HFF-Myc (cell line): ENCODE measurements at regions not wholly inside any gene's neighbourhood (a gene's known extent, or its start where the extent isn't known, plus 50 kb on each side); places are given as distances from the start of the nearest gene placed in this dataset.

ENCODE experiments used
- DNase-seq: peaks from one replicate; pipeline ENCODE4 v3.0.0-alpha.2; 2011; ENCODE audit warnings: low read depth; ENCODE audit errors: extremely low read depth
- H3K4me3 ChIP-seq: replicated peaks from 2 replicates; pipeline ENCODE4 v1.5.1; 2011; ENCODE audit warnings: low read depth, mild to moderate bottlenecking, control low read depth, low read length
- CTCF ChIP-seq: IDR thresholded peaks from 2 replicates; pipeline ENCODE4 v1.5.1; 2012; ENCODE audit warnings: mild to moderate bottlenecking, low read depth, low read length, control low read depth; ENCODE audit errors: missing control alignments

- DNase-seq: no peak
- no peak for TF ChIP-seq CTCF
Measured at GRCh38 chr13:42709276-42709675, 72.1 kb upstream of the FAM216B start.

GRCh38 chr13:42715909-42716308 lies 65.5 kb upstream of the FAM216B start:
- no peak overlapping the region for H3K4me3 ChIP-seq
- no peak for DNase-seq
- TF ChIP-seq CTCF: no peak

More at GRCh38 chr13:42709276-42709675, 72.1 kb upstream of the FAM216B start:
- H3K4me3 ChIP-seq: no peak overlapping the region

GRCh38 chr13:42717176-42717575 lies 64.2 kb upstream of the FAM216B start:
- DNase-seq: no peak
- no peak overlapping the region for H3K4me3 ChIP-seq
- TF ChIP-seq CTCF: no peak

GRCh38 chr13:42720113-42720857 lies 61.1 kb upstream of the FAM216B start:
- no peak overlapping the region for H3K4me3 ChIP-seq
- TF ChIP-seq CTCF: no peak
- peak; percentile 82 for DNase-seq

GRCh38 chr13:42720858-42721219 lies 60.5 kb upstream of the FAM216B start:
- no peak for TF ChIP-seq CTCF
- no peak for DNase-seq

GRCh38 chr13:42722883-42723539 lies 58.4 kb upstream of the FAM216B start:
- TF ChIP-seq CTCF: no peak
- DNase-seq: no peak

More at GRCh38 chr13:42720858-42721219, 60.5 kb upstream of the FAM216B start:
- H3K4me3 ChIP-seq: no peak overlapping the region

More at GRCh38 chr13:42722883-42723539, 58.4 kb upstream of the FAM216B start:
- H3K4me3 ChIP-seq: no peak overlapping the region
